Sigmoid colon (tissue), 4 donors: ENCODE measurements at regions not wholly inside any gene's neighbourhood (a gene's known extent, or its start where the extent isn't known, plus 50 kb on each side); places are given as distances from the start of the nearest gene placed in this dataset.
"Not testable (repeated sequence)": the region's sequence is repeated elsewhere in the genome, so short reads cannot be mapped to it uniquely, and the experiment has no call there.

ENCODE experiments used
- POLR2AphosphoS5 ChIP-seq, 4 donors: sonication (generic); formaldehyde crosslinking; IDR thresholded peaks; one replicate each; pipeline ENCODE4 v1.6.1; 2017; ENCODE audit warnings: antibody characterized with exemption in 4 of 4
- TF ChIP-seq, protein P1 (sequence below), 4 experiments: fragments of 450-650 bp in 3 of 4; fragments of 200-600 bp in 1 of 4; IDR thresholded peaks; one replicate each; pipeline ENCODE4 v1.5.1; 2016 to 2019; ENCODE audit warnings: antibody characterized with exemption in 4 of 4, mild to moderate bottlenecking in 3 of 4, moderate library complexity in 2 of 4

DNA sequence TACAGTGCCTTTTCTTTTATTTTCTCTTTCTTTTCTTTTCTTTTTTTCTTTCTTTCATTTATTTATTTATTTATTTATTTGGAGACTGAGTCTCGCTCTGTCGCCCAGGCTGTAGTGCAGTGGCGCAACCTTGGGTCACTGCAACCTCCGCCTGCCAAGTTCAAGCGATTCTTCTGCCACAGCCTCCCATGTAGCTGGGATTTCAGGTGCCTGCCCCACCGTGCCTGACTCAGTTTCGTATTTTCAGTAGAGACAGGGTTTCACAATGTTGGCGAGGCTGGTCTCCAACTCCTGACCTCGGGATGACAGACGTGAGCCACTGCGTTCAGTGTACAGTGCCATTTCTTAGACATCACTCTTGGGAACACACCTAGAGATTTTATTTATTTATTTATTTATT, 110.0 kb upstream of the ANKRD30BL start:
- TF ChIP-seq, protein P1, sequence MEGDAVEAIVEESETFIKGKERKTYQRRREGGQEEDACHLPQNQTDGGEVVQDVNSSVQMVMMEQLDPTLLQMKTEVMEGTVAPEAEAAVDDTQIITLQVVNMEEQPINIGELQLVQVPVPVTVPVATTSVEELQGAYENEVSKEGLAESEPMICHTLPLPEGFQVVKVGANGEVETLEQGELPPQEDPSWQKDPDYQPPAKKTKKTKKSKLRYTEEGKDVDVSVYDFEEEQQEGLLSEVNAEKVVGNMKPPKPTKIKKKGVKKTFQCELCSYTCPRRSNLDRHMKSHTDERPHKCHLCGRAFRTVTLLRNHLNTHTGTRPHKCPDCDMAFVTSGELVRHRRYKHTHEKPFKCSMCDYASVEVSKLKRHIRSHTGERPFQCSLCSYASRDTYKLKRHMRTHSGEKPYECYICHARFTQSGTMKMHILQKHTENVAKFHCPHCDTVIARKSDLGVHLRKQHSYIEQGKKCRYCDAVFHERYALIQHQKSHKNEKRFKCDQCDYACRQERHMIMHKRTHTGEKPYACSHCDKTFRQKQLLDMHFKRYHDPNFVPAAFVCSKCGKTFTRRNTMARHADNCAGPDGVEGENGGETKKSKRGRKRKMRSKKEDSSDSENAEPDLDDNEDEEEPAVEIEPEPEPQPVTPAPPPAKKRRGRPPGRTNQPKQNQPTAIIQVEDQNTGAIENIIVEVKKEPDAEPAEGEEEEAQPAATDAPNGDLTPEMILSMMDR (IDR thresholded peaks at IDR 0.05): not testable (repeated sequence)
- TF ChIP-seq POLR2AphosphoS5 (IDR thresholded peaks at IDR 0.05): not testable (repeated sequence)
